HG03354 (cell line): ENCODE measurements at regions not wholly inside any gene's neighbourhood (a gene's known extent, or its start where the extent isn't known, plus 50 kb on each side); places are given as distances from the start of the nearest gene placed in this dataset.

Source experiments
- ATAC-seq: cut with Tn5 transposase; IDR thresholded peaks from one replicate; pipeline ENCODE4 v1.9.1; 2021; ENCODE audit warnings: mild to moderate bottlenecking; ENCODE audit not compliant: unreplicated experiment, poor library complexity, severe bottlenecking

- ATAC-seq: no peak
Observed at GRCh38 chr18:42184685-42185477, 229.8 kb downstream of the PIK3C3 start.

GRCh38 chr18:42185486-42185885 is 230.5 kb downstream of the PIK3C3 start:
- ATAC-seq: no peak

GRCh38 chr18:42187611-42188380 is 232.8 kb downstream of the PIK3C3 start:
- ATAC-seq: peak; percentile 68

GRCh38 chr18:42190643-42191042 is 235.6 kb downstream of the PIK3C3 start:
- no peak for ATAC-seq

- ATAC-seq: no peak
Observed at GRCh38 chr18:42192251-42193248, 237.5 kb downstream of the PIK3C3 start.

- no peak for ATAC-seq
Observed at GRCh38 chr18:42196651-42197050, 241.6 kb downstream of the PIK3C3 start.

- ATAC-seq: no peak
Observed at GRCh38 chr18:42201137-42201536, 246.1 kb downstream of the PIK3C3 start.

- ATAC-seq: no peak
Observed at GRCh38 chr18:42211201-42211600, 256.2 kb downstream of the PIK3C3 start.

GRCh38 chr18:42222557-42222956 is 267.5 kb downstream of the PIK3C3 start:
- no peak for ATAC-seq

- ATAC-seq: no peak
Observed at GRCh38 chr18:42228581-42228980, 273.5 kb downstream of the PIK3C3 start.

- ATAC-seq: peak; percentile 99
Observed at GRCh38 chr18:42229211-42230210, 274.5 kb downstream of the PIK3C3 start.

- no peak for ATAC-seq
Observed at GRCh38 chr18:42230636-42231035, 275.6 kb downstream of the PIK3C3 start.

GRCh38 chr18:42231284-42231683 is 276.2 kb downstream of the PIK3C3 start:
- no peak for ATAC-seq

GRCh38 chr18:42231796-42232195 is 276.8 kb downstream of the PIK3C3 start:
- ATAC-seq: no peak

- no peak for ATAC-seq
Observed at GRCh38 chr18:42233908-42234307, 278.9 kb downstream of the PIK3C3 start.

- ATAC-seq: no peak
Observed at GRCh38 chr18:42242758-42243157, 287.7 kb downstream of the PIK3C3 start.

GRCh38 chr18:42245137-42245536 is 290.1 kb downstream of the PIK3C3 start:
- ATAC-seq: no peak

- ATAC-seq: no peak
Observed at GRCh38 chr18:42255908-42256765, 301.1 kb downstream of the PIK3C3 start.
